ENCODE measurements at regions not wholly inside any gene's neighbourhood (a gene's known extent, or its start where the extent isn't known, plus 50 kb on each side); places are given as distances from the start of the nearest gene placed in this dataset.

DNA sequence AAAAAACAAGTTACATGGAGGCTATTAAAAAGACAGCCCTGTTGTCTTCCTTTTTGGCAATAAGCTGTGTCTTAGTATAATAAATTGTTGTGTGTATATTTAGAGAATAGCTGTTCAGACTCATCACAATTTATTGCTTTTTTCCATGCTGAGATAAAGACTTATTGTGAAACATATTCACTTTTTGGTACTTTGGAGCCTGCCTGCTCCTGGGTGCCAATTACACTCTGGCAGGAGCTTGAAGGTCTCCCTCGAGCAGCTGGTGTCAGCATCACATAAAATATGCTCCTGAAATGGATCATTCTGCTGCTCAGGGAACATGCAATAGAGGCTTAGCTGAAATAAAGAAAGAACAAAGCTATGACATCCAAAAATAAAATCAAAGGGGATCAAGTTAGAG is 211.6 kb upstream of the DKK2 start:
- Mint-ChIP-seq H3K36me3 (ENCODE audit: unreplicated experiment) (no peaks in the 10 kb centered on the region), H3K4me3 (ENCODE audit: unreplicated experiment) (no peak overlapping the region), H3K9me3 (ENCODE audit: unreplicated experiment) (no peaks in the 10 kb centered on the region), H3K27ac (ENCODE audit: unreplicated experiment) (no peak overlapping the region), H3K27me3 (ENCODE audit: unreplicated experiment) (no peaks in the 10 kb centered on the region), H3K4me1 (ENCODE audit: unreplicated experiment) (peaks cover 11% of the 10 kb centered on the region)
- DNase-seq (ENCODE audit: extremely low spot score, unreplicated experiment) = no peak
- TF ChIP-seq, protein P1, sequence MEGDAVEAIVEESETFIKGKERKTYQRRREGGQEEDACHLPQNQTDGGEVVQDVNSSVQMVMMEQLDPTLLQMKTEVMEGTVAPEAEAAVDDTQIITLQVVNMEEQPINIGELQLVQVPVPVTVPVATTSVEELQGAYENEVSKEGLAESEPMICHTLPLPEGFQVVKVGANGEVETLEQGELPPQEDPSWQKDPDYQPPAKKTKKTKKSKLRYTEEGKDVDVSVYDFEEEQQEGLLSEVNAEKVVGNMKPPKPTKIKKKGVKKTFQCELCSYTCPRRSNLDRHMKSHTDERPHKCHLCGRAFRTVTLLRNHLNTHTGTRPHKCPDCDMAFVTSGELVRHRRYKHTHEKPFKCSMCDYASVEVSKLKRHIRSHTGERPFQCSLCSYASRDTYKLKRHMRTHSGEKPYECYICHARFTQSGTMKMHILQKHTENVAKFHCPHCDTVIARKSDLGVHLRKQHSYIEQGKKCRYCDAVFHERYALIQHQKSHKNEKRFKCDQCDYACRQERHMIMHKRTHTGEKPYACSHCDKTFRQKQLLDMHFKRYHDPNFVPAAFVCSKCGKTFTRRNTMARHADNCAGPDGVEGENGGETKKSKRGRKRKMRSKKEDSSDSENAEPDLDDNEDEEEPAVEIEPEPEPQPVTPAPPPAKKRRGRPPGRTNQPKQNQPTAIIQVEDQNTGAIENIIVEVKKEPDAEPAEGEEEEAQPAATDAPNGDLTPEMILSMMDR (IDR thresholded peaks at IDR 0.05) = no peak

DNA sequence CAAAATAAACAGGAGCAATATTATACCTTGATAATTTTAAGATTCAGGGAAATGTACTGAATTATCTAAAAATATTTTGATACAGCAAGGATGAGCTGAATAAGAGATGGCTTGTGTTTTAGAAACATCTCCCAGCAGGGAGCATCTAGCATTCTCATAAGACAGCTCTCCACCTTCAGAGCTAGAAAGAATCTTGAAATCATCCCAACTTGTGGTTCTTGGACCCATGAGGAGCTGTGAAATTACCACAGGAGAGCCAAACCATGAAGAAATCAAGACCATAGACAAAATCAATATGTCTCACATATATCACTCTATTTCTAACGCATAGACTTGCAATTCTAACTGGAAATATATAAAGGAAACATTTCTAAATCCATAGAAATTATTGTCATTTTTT is 210.6 kb upstream of the DKK2 start:
- Mint-ChIP-seq H3K27me3 (ENCODE audit: unreplicated experiment) (no peaks in the 10 kb centered on the region), H3K4me1 (ENCODE audit: unreplicated experiment) (peaks cover 11% of the 10 kb centered on the region), H3K27ac (ENCODE audit: unreplicated experiment) (no peak overlapping the region), H3K9me3 (ENCODE audit: unreplicated experiment) (no peaks in the 10 kb centered on the region), H3K36me3 (ENCODE audit: unreplicated experiment) (no peaks in the 10 kb centered on the region), H3K4me3 (ENCODE audit: unreplicated experiment) (no peak overlapping the region)
- TF ChIP-seq, protein P1 (IDR thresholded peaks at IDR 0.05) = no peak
- DNase-seq (ENCODE audit: extremely low spot score, unreplicated experiment) = no peak

DNA sequence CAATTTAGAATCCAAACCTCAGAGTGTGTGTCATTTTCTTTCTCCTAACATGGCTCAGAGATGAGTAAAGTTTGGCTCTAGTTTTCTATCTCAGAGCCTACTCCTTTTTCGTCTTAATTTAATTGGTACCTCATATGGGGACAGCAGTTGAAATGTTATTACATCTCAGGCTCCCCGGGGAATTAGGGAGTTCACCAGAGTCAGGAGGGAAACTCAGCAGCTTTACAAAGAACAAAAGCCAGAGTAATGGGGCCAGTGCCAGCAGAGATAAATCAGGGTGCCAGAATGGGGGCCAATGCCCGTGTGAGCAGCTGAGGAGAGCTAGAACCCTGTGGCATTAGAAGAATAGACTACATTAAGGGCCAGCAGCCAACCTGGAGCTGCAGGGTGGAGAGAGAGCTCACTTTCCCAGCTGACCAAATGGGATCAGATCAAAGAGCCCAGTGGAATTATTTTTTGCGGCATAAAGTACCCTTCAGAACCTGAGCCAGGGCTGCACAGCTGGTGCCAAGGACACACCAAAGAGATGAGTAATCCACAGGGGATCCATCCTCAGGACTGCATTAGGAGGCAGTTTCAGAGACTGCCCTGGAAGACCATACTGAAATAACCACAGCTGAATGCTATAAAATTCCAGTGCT is 207.1 kb upstream of the DKK2 start:
- H3K9me3 Mint-ChIP-seq (ENCODE audit: unreplicated experiment) = peaks cover under 1% of the 10 kb centered on the region
- peaks cover 18% of the 10 kb centered on the region for H3K4me1 Mint-ChIP-seq (ENCODE audit: unreplicated experiment)
- no peaks in the 10 kb centered on the region for H3K36me3 Mint-ChIP-seq (ENCODE audit: unreplicated experiment)
- no peak overlapping the region for H3K27ac Mint-ChIP-seq (ENCODE audit: unreplicated experiment)
- H3K4me3 Mint-ChIP-seq (ENCODE audit: unreplicated experiment) = no peak overlapping the region
- no peak for DNase-seq (ENCODE audit: extremely low spot score, unreplicated experiment)
- TF ChIP-seq, protein P1 (IDR thresholded peaks at IDR 0.05) = no peak
- no peaks in the 10 kb centered on the region for H3K27me3 Mint-ChIP-seq (ENCODE audit: unreplicated experiment)

DNA sequence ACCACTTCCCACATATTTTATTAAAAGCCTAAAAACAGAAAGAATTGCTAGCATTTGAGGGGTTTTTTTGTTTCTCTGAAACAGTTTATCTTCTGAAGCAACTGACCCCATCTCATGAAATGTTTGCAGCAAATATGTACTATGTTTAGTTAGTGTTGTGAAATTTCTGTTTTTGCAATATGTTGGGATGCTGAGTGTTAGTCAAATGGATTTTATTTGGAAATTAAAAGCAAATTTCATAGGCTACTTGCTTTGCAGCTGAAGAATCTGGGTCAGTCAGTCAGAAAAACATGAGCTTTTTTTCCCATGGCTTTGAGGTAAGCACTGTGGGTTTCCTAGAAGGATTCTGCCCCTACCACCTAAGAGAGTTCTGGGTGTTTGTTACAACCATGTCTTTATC is 184.9 kb upstream of the DKK2 start:
- Mint-ChIP-seq H3K36me3 (ENCODE audit: unreplicated experiment) (no peaks in the 10 kb centered on the region), H3K4me3 (ENCODE audit: unreplicated experiment) (no peak overlapping the region), H3K9me3 (ENCODE audit: unreplicated experiment) (peaks cover 5% of the 10 kb centered on the region), H3K27ac (ENCODE audit: unreplicated experiment) (no peak overlapping the region), H3K4me1 (ENCODE audit: unreplicated experiment) (peaks cover 13% of the 10 kb centered on the region), H3K27me3 (ENCODE audit: unreplicated experiment) (no peaks in the 10 kb centered on the region)
- DNase-seq (ENCODE audit: extremely low spot score, unreplicated experiment) = no peak
- TF ChIP-seq, protein P1 (IDR thresholded peaks at IDR 0.05) = no peak

DNA sequence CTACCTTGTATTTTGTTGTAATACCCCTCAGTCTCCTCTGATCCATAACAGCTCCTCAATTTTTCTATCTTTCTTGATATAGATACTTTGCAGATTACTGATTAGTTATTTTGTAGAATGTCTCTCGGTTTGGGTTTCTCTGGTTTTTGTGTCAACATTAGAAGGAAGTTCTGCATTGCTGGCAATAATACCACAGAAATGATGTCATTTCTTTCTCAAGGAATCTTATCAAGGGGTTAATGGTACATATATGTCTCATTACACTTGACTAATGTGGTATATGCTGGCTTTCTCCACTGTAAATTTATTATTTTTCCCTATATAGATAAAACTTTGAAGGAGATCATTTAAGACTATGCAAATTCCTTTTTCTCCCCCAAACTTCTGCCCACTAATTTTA is 183.6 kb upstream of the DKK2 start:
- DNase-seq (ENCODE audit: extremely low spot score, unreplicated experiment) = no peak
- peaks cover 13% of the 10 kb centered on the region for H3K4me1 Mint-ChIP-seq (ENCODE audit: unreplicated experiment)
- H3K4me3 Mint-ChIP-seq (ENCODE audit: unreplicated experiment) = no peak overlapping the region
- TF ChIP-seq, protein P1 (IDR thresholded peaks at IDR 0.05) = no peak
- no peaks in the 10 kb centered on the region for H3K27me3 Mint-ChIP-seq (ENCODE audit: unreplicated experiment)
- H3K36me3 Mint-ChIP-seq (ENCODE audit: unreplicated experiment) = no peaks in the 10 kb centered on the region
- H3K9me3 Mint-ChIP-seq (ENCODE audit: unreplicated experiment) = peaks cover 5% of the 10 kb centered on the region
- peak overlapping the region; percentile 5 for H3K27ac Mint-ChIP-seq (ENCODE audit: unreplicated experiment)

All from osteocyte (in vitro differentiated cells).